B cell (primary cell): ENCODE measurements at regions not wholly inside any gene's neighbourhood (a gene's known extent, or its start where the extent isn't known, plus 50 kb on each side); places are given as distances from the start of the nearest gene placed in this dataset.
A peak's percentile ranks its signal among the peaks of the same experiment; 100 is the strongest.

ENCODE experiments used
- ATAC-seq: fragments of 200-7000 bp; cut with Tn5 transposase; one replicate; pipeline ENCODE4 v1.10.0; 2021; ENCODE audit warnings: low read depth, mild to moderate bottlenecking, moderate number of reproducible peaks, moderate library complexity
- CTCF ChIA-PET: fragments of 350-600 bp; sonication (Branson Sonifier 250); formaldehyde crosslinking; loops from one replicate; lab custom pipeline; 2021; ENCODE audit warnings: antibody characterized with exemption, inconsistent platforms; lab: Charles Lee
- POLR2A ChIA-PET: fragments of 350-600 bp; sonication (Branson Sonifier 250); formaldehyde crosslinking; loops from one replicate; lab custom pipeline; 2021; ENCODE audit warnings: antibody characterized with exemption; lab: Charles Lee
- DNase-seq: peaks from one replicate; pipeline ENCODE4 v3.0.0; 2013
- H2AFZ ChIP-seq: 2 replicates; pipeline ENCODE4 v1.6.1; 2012; ENCODE audit warnings: mild to moderate bottlenecking, low read depth, low read length; ENCODE audit not compliant: insufficient read depth, poor library complexity, severe bottlenecking
- H3K27ac ChIP-seq, 2 donors: 1 replicate in 1 of 2; 2 replicates in 1 of 2; pipeline ENCODE4 v1.5.1; 2012 to 2013; ENCODE audit warnings: low read length in 2 of 2, mild to moderate bottlenecking in 2 of 2, moderate library complexity in 1 of 2
- H3K27me3 ChIP-seq, 4 experiments: fragments of 200-600 bp in 1 of 4; sonication (generic) in 1 of 4; replicated peaks in 1 of 4; 1 replicate in 2 of 4; 2 replicates in 2 of 4; pipeline versions ENCODE4 v1.6.1 to v1.7.0; 2013 to 2016; ENCODE audit warnings: low read length in 3 of 4, mild to moderate bottlenecking in 2 of 4, mixed read lengths in 1 of 4, moderate library complexity in 1 of 4; ENCODE audit not compliant: insufficient read depth in 4 of 4, control insufficient read depth in 3 of 4; ENCODE audit errors: control extremely low read depth in 1 of 4
- H3K36me3 ChIP-seq, 2 experiments: replicated peaks in 1 of 2; 1 replicate in 1 of 2; 2 replicates in 1 of 2; pipeline versions ENCODE4 v1.6.1 to v1.7.1; 2013; ENCODE audit warnings: low read length in 1 of 2; ENCODE audit not compliant: insufficient read depth in 2 of 2, control insufficient read depth in 1 of 2; ENCODE audit errors: control extremely low read depth in 1 of 2, extremely low read depth in 1 of 2
- H3K4me1 ChIP-seq, 2 donors: fragments of 200-600 bp in 1 of 2; sonication (generic) in 1 of 2; 1 replicate in 1 of 2; 2 replicates in 1 of 2; pipeline versions ENCODE4 v1.5.1 to v1.6.1; 2013 to 2017; ENCODE audit warnings: low read length in 2 of 2; ENCODE audit not compliant: control insufficient read depth in 2 of 2, insufficient read depth in 2 of 2
- H3K4me2 ChIP-seq: replicated peaks from 2 replicates; pipeline ENCODE3; 2012; ENCODE audit warnings: mild to moderate bottlenecking, low read depth, low read length; ENCODE audit not compliant: poor library complexity, severe bottlenecking
- H3K4me3 ChIP-seq, 5 experiments: fragments of 200-600 bp in 1 of 5; sonication (generic) in 1 of 5; 1 replicate in 3 of 5; 2 replicates in 2 of 5; pipeline versions ENCODE4 v1.5.1 to v1.7.0; 2011 to 2016; ENCODE audit warnings: low read length in 4 of 5, mild to moderate bottlenecking in 4 of 5, low read depth in 2 of 5, control low read depth in 1 of 5, moderate library complexity in 1 of 5; ENCODE audit not compliant: insufficient read depth in 1 of 5; ENCODE audit errors: control extremely low read depth in 1 of 5, extremely low read depth in 1 of 5
- H3K79me2 ChIP-seq: fragments of 200-600 bp; sonication (generic); one replicate; pipeline ENCODE4 v1.6.0; 2016; ENCODE audit warnings: low read length; ENCODE audit not compliant: control insufficient read depth, insufficient read depth
- H3K9ac ChIP-seq: fragments of 200-600 bp; sonication (generic); 2 replicates; pipeline ENCODE4 v1.6.1; 2017; ENCODE audit warnings: mild to moderate bottlenecking, low read length, moderate library complexity
- H3K9me3 ChIP-seq, 3 donors: one replicate each; pipeline versions ENCODE4 v1.6.1 to v1.7.1; 2013; ENCODE audit warnings: low read length in 2 of 3; ENCODE audit not compliant: control insufficient read depth in 2 of 3, insufficient read depth in 1 of 3; ENCODE audit errors: control extremely low read depth in 1 of 3
- H4K20me1 ChIP-seq: 2 replicates; pipeline ENCODE4 v1.6.0; 2012; ENCODE audit warnings: mild to moderate bottlenecking, low read length; ENCODE audit not compliant: insufficient read depth, control insufficient read depth, poor library complexity, severe bottlenecking
- H3K27ac Mint-ChIP-seq: one replicate; pipeline ENCODE4 v1.8.0; 2021; ENCODE audit warnings: mixed read lengths
- H3K27me3 Mint-ChIP-seq: one replicate; pipeline ENCODE4 v1.8.0; 2021; ENCODE audit warnings: mixed read lengths
- H3K4me1 Mint-ChIP-seq: one replicate; pipeline ENCODE4 v1.8.0; 2021; ENCODE audit warnings: mixed read lengths
- H3K4me3 Mint-ChIP-seq: one replicate; pipeline ENCODE4 v1.8.0; 2021; ENCODE audit warnings: mixed read lengths
- H3K9me3 Mint-ChIP-seq: one replicate; pipeline ENCODE4 v1.8.0; 2022; ENCODE audit warnings: mixed read lengths; ENCODE audit not compliant: insufficient read depth
- EZH2 ChIP-seq: IDR thresholded peaks from 2 replicates; pipeline ENCODE4 v1.6.1; 2012; ENCODE audit warnings: borderline replicate concordance, low read depth, mild to moderate bottlenecking, moderate library complexity, low read length; ENCODE audit not compliant: insufficient read depth, poor library complexity, severe bottlenecking
- WGBS: methylation state at CpG from one replicate; pipeline ENCODE4 v1.1.5; 2013; ENCODE audit warnings: missing lambda C conversion rate; ENCODE audit not compliant: insufficient coverage; 5-methylcytosine and 5-hydroxymethylcytosine counted together
- intact Hi-C: fragments of 100-400 bp; cut with micrococcal nuclease; formaldehyde crosslinking; loops from one replicate; pipeline ENCODE4 v1.10.0; 2022
- TF ChIP-seq, protein P1 (sequence below): fragments of 200-600 bp; IDR thresholded peaks from one replicate; pipeline ENCODE4 v1.8.0; 2022; ENCODE audit warnings: antibody characterized with exemption, mild to moderate bottlenecking

DNA sequence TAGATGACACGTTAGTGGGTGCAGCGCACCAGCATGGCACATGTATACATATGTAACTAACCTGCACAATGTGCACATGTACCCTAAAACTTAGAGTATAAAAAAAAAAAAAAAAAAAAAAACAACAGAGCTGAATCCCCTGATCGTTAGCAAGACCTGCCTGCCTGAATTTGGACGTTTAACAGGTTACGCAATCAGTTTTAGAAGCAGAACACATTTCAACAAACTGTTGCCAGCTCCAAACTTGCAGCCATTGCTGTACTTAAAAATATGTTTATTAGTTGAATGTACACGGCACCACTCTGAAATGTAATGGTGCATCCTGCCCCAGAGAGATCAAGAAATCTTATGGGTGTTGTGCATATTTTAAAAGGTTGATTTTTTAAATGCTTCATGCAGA is 680.0 kb downstream of the TLE4 start:
- no peaks in the 10 kb centered on the region for H3K79me2 ChIP-seq
- no peak overlapping the region for H2AFZ ChIP-seq

DNA sequence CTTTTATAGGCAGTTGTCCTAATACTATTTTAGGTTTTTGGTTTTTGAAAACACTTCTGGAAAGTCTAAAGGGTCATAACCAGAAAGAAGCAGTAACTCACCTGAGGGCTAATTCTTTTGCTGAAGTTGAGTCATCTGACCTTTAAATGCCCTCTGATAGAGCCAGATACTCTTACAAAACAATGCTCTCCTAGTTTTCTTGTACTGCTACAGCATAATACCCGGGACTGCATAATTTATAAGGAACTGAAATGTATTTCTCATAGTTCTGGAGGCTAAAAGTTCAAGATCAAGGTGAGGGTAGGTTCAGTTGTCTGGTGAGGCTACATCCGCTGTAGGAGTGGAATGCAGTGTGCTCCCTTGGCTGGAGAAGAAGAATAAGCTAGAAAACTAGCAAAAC is 670.3 kb downstream of the TLE4 start:
- H3K4me1 ChIP-seq: peaks cover 0 to 18% of the 10 kb centered on the region in 2 donors
- peaks cover 9% of the 10 kb centered on the region for H3K9me3 Mint-ChIP-seq
- DNase-seq (no peak), ATAC-seq (no peak)
- intact Hi-C loops: no loop called here
- peaks cover 0 to 8% of the 10 kb centered on the region in 2 experiments for H3K36me3 ChIP-seq
- TF ChIP-seq EZH2: no peak
- TF ChIP-seq, protein P1, sequence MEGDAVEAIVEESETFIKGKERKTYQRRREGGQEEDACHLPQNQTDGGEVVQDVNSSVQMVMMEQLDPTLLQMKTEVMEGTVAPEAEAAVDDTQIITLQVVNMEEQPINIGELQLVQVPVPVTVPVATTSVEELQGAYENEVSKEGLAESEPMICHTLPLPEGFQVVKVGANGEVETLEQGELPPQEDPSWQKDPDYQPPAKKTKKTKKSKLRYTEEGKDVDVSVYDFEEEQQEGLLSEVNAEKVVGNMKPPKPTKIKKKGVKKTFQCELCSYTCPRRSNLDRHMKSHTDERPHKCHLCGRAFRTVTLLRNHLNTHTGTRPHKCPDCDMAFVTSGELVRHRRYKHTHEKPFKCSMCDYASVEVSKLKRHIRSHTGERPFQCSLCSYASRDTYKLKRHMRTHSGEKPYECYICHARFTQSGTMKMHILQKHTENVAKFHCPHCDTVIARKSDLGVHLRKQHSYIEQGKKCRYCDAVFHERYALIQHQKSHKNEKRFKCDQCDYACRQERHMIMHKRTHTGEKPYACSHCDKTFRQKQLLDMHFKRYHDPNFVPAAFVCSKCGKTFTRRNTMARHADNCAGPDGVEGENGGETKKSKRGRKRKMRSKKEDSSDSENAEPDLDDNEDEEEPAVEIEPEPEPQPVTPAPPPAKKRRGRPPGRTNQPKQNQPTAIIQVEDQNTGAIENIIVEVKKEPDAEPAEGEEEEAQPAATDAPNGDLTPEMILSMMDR: no peak
- peak overlapping the region in 1 of 2 donors; percentile 9 for H3K27ac ChIP-seq
- no peaks in the 10 kb centered on the region for H3K27me3 ChIP-seq
- H4K20me1 ChIP-seq: peaks cover 19% of the 10 kb centered on the region
- ChIA-PET CTCF (no interaction called here), POLR2A (no interaction called here)
- H2AFZ ChIP-seq: no peak overlapping the region
- H3K9me3 ChIP-seq: peaks cover 0 to 20% (median 3%) of the 10 kb centered on the region in 3 donors
- H3K4me1 Mint-ChIP-seq: peaks cover 31% of the 10 kb centered on the region
- 100% methylated on average over 1 of the region's 2 CpGs for WGBS
- H3K27me3 Mint-ChIP-seq: no peaks in the 10 kb centered on the region
- no peak overlapping the region for H3K9ac ChIP-seq
- H3K4me3 ChIP-seq: no peak overlapping the region
- H3K4me3 Mint-ChIP-seq: no peak overlapping the region
- no peak overlapping the region for H3K27ac Mint-ChIP-seq
- H3K4me2 ChIP-seq: no peak overlapping the region
- H3K79me2 ChIP-seq: peaks cover 26% of the 10 kb centered on the region

More for the DNA sequence above, 680.0 kb downstream of the TLE4 start:
- Histone ChIP-seq H3K4me3 (no peak overlapping the region), H3K4me1 (no peaks in the 10 kb centered on the region), H3K36me3 (peaks cover 0 to 4% of the 10 kb centered on the region in 2 experiments), H3K9me3 (peaks cover 2 to 10% (median 7%) of the 10 kb centered on the region in 3 donors), H4K20me1 (peaks cover 4% of the 10 kb centered on the region), H3K9ac (no peak overlapping the region), H3K27ac (no peak overlapping the region), H3K27me3 (no peaks in the 10 kb centered on the region), H3K4me2 (no peak overlapping the region)
- DNase-seq (no peak), ATAC-seq (no peak)
- H3K27me3 Mint-ChIP-seq: no peaks in the 10 kb centered on the region
- H3K4me1 Mint-ChIP-seq: peaks cover 2% of the 10 kb centered on the region
- no peak overlapping the region for H3K4me3 Mint-ChIP-seq
- H3K27ac Mint-ChIP-seq: no peak overlapping the region
- peaks cover 4% of the 10 kb centered on the region for H3K9me3 Mint-ChIP-seq
- intact Hi-C loops: no loop called here
- ChIA-PET POLR2A (no interaction called here), CTCF (no interaction called here)
- no CpG with 5 or more reads among the region's 6 CpGs for WGBS
- no peak for TF ChIP-seq EZH2
- TF ChIP-seq, protein P1: no peak
